ENCODE measurements at regions not wholly inside any gene's neighbourhood (a gene's known extent, or its start where the extent isn't known, plus 50 kb on each side); places are given as distances from the start of the nearest gene placed in this dataset.

GRCh38 chr18:24790347-24790746 is 329.9 kb downstream of the HRH4 start:
- Histone ChIP-seq H3K9me3 (replicated peaks in 1 of 3) (no peaks in the 10 kb centered on the region), H3K36me3 (replicated peaks in 1 of 2) (no peaks in the 10 kb centered on the region), H3K27ac (no peak overlapping the region), H3K4me3 (no peak overlapping the region), H3K4me1 (replicated peaks in 1 of 2) (no peaks in the 10 kb centered on the region), H3K27me3 (no peaks in the 10 kb centered on the region)
- TF ChIP-seq CTCF (IDR thresholded peaks at IDR 0.05) (no peak), POLR2A (IDR thresholded peaks at IDR 0.05) (no peak)
- intact Hi-C loops (cut with DNase I): no loop called here
- no peak for DNase-seq
- WGBS, 4 donors: 79 to 84% (median 83%) methylated on average over 4 of the region's 4 CpGs

- no peaks in the 10 kb centered on the region for H3K9me3 ChIP-seq (replicated peaks in 1 of 3)
- H3K36me3 ChIP-seq (replicated peaks in 1 of 2): no peaks in the 10 kb centered on the region
- TF ChIP-seq POLR2A (IDR thresholded peaks at IDR 0.05) (no peak), CTCF (IDR thresholded peaks at IDR 0.05) (no peak)
- no peak overlapping the region for H3K4me3 ChIP-seq
- intact Hi-C loops (cut with DNase I): no loop called here
- DNase-seq: no peak
- WGBS, 4 donors: 53 to 59% (median 55%) methylated on average over 7 of the region's 7 CpGs
- H3K4me1 ChIP-seq (replicated peaks in 1 of 2): no peaks in the 10 kb centered on the region
- H3K27ac ChIP-seq: no peak overlapping the region
- no peaks in the 10 kb centered on the region for H3K27me3 ChIP-seq
These were observed 331.5 kb downstream of the HRH4 start for GRCh38 chr18:24791751-24792545.

DNA sequence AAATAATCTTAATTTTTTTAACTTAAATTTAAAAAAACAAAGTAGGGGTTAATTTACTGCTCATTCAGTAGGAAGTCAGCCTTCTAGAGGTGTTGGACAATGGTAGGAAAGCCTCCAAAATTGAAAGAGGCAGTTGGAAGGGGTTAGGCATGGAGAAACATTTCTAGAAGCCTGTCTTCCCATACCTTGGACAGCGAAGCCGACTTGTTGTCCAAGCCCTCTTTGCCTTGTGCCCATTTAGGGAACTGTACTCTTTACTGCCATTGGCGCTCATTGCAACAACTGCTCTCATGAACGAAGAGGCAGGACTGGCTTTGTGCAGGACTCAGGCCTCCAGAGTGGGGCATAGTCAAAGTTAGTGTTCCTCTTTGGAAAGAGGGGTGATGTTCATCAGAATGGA is 333.3 kb downstream of the HRH4 start:
- Histone ChIP-seq H3K36me3 (replicated peaks in 1 of 2) (no peaks in the 10 kb centered on the region), H3K4me1 (replicated peaks in 1 of 2) (no peaks in the 10 kb centered on the region), H3K27ac (no peak overlapping the region), H3K4me3 (no peak overlapping the region), H3K9me3 (replicated peaks in 1 of 3) (no peaks in the 10 kb centered on the region), H3K27me3 (no peaks in the 10 kb centered on the region)
- no peak for TF ChIP-seq CTCF (IDR thresholded peaks at IDR 0.05)
- TF ChIP-seq POLR2A (IDR thresholded peaks at IDR 0.05): no peak
- WGBS, 4 donors: 65 to 96% (median 95%) methylated on average over 4 of the region's 4 CpGs
- DNase-seq: no peak
- intact Hi-C loops (cut with DNase I): no loop called here

- H3K27me3 ChIP-seq: no peaks in the 10 kb centered on the region
- WGBS, 4 donors: 85 to 94% (median 90%) methylated on average over 2 of the region's 2 CpGs
- H3K27ac ChIP-seq: no peak overlapping the region
- H3K4me1 ChIP-seq (replicated peaks in 1 of 2): no peaks in the 10 kb centered on the region
- no peak overlapping the region for H3K4me3 ChIP-seq
- no peaks in the 10 kb centered on the region for H3K9me3 ChIP-seq (replicated peaks in 1 of 3)
- DNase-seq: no peak
- intact Hi-C loops (cut with DNase I): no loop called here
- TF ChIP-seq CTCF (IDR thresholded peaks at IDR 0.05): no peak
- TF ChIP-seq POLR2A (IDR thresholded peaks at IDR 0.05): no peak
- H3K36me3 ChIP-seq (replicated peaks in 1 of 2): no peaks in the 10 kb centered on the region
These were observed 334.7 kb downstream of the HRH4 start for GRCh38 chr18:24795129-24795528.

Measured in adrenal gland (tissue), 9 donors.